Tibial nerve (tissue), 3 donors: ENCODE measurements at regions not wholly inside any gene's neighbourhood (a gene's known extent, or its start where the extent isn't known, plus 50 kb on each side); places are given as distances from the start of the nearest gene placed in this dataset.

Source experiments
- CTCF ChIP-seq, 5 experiments: fragments of 200-600 bp in 3 of 5; fragments of 450-650 bp in 2 of 5; sonication (generic) in 3 of 5; IDR thresholded peaks; one replicate each; pipeline ENCODE4 v1.5.1; 2016 to 2019; ENCODE audit warnings: antibody characterized with exemption in 5 of 5, mild to moderate bottlenecking in 3 of 5, moderate library complexity in 2 of 5
- POLR2A ChIP-seq, 2 donors: fragments of 450-650 bp; IDR thresholded peaks; one replicate each; pipeline ENCODE4 v1.6.1; 2017; ENCODE audit warnings: antibody characterized with exemption in 2 of 2, mild to moderate bottlenecking in 2 of 2, moderate library complexity in 2 of 2

DNA sequence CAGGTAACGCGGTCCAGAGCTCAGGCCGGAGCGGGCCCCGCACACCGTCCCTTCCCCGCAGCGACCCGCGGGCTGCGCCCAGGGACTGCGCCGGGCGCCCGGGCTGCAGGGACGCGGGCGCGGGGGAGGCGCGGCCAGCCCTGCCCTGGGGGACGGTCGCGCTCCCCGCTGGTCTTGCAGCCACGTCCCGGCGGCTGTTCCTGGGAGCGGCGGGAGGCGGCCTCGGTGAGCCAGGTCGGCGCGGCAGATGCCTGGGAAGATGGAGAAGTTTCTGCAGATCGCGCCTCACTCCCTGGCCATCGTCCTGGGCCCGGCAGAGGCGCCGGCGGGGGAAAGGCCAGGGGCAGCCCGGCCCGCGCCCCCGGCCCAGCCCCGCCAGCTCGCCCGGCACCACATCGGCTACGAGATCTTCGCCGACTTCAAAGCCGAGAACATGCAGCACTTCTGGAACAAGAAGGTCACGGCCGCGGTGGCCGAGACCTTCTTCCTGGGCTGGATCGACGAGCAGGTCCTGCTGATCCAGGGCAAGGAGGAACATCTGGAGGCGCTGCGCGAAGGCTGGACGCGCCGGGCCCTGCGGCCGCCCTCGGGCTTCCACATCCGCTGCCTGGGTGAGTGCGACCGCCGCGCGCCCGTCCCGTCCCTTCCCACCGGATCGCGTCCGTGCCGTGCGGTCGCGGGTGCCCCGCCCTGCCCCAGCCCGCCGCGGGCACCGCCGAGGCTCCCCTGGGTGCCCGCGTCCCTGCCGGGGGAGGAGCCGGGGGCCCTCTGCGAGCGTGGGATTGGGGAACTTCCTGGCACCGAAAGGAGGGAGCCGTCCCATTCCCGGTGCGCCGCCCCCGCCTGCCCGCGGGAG lies 107.4 kb upstream of the STOX2 start:
- TF ChIP-seq CTCF (IDR thresholded peaks at IDR 0.05) (no peak), POLR2A (IDR thresholded peaks at IDR 0.05) (no peak)
